ENCODE measurements at regions not wholly inside any gene's neighbourhood (a gene's known extent, or its start where the extent isn't known, plus 50 kb on each side); places are given as distances from the start of the nearest gene placed in this dataset.

DNA sequence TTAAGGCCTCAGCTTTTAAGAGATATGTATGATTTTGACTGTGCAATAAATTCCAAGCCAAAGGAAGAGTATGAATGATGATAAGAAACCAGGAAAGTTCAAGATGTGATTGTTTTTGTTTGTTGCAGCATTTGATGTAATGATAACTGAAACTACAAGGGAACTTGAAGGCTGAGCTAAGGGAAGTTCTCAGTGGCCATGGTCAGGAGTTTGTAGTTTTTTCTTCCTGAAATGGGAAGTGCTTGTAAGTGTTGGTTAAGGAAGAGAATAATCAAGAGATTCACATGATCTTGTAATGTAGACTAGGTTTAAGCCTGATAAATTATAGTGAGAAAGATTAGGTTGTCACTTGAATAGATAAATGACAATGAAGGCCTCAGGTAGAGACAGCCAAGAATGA lies 53.4 kb downstream of the PTCHD4 start:
- Mint-ChIP-seq H3K4me1 (no peaks in the 10 kb centered on the region), H3K4me3 (no peak overlapping the region), H3K9me3 (no peaks in the 10 kb centered on the region), H3K36me3 (no peaks in the 10 kb centered on the region), H3K27ac (no peak overlapping the region), H3K27me3 (no peaks in the 10 kb centered on the region)
- CTCF ChIA-PET = no interaction called here
- DNase-seq = no peak

DNA sequence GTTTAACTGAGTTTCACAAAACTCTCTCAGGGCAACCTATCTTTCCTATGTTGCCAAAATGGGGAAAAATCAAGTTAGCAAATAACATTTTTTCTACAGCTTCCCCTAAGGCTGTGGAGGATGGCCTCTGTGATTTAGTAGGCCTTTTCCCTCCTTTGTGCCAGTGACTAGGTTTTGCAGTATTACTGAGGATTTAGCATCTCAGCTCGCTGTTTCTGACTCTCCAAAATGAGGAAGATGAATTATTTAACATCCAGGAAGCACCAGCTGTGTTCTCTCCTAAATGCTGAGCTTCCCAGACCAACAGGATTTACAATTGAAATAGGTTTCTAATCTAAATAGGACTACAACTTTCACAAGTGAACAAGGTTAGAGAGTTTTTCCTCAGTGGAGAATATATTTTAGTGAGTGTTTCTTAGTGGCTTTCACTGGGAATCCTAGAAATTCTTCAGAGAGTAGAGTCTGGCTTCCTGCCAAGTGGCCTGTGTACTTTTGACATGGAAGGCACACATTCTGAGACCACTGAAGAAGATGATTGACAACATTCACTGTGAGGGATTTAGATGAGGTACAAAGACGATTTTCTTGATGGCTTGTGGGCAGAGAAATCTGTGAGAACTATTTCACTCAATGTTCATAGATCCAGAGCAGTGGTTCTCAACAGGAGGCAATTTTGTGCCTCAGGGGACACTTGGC lies 62.4 kb downstream of the PTCHD4 start:
- H3K9me3 Mint-ChIP-seq = no peaks in the 10 kb centered on the region
- no peaks in the 10 kb centered on the region for H3K27me3 Mint-ChIP-seq
- CTCF ChIA-PET = no interaction called here
- no peaks in the 10 kb centered on the region for H3K36me3 Mint-ChIP-seq
- no peak for DNase-seq
- H3K4me3 Mint-ChIP-seq = no peak overlapping the region
- H3K4me1 Mint-ChIP-seq = no peaks in the 10 kb centered on the region
- H3K27ac Mint-ChIP-seq = no peak overlapping the region

DNA sequence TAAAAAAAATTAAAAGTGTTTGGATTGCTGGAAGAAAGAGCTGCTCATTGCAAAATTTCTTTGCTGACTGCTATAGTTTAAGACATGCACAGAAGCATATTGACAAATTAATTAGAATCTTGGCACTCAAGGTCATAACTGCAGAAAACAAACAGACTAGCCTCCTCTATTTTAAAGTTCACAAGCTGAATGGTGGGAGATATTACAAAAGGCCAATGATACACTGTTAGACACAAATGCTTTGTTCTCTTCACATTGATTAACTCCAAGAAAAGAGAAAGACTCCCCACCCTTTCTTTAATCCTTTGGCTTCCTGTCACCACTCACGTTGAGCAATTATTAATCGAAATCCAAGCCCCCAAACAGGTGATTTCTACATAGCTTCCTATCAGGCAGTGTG lies 69.1 kb downstream of the PTCHD4 start:
- Mint-ChIP-seq H3K36me3 (no peaks in the 10 kb centered on the region), H3K27me3 (no peaks in the 10 kb centered on the region), H3K4me3 (no peak overlapping the region), H3K9me3 (no peaks in the 10 kb centered on the region), H3K4me1 (no peaks in the 10 kb centered on the region), H3K27ac (no peak overlapping the region)
- CTCF ChIA-PET = no interaction called here
- DNase-seq = no peak

- H3K36me3 Mint-ChIP-seq = no peaks in the 10 kb centered on the region
- CTCF ChIA-PET = no interaction called here
- no peak overlapping the region for H3K4me3 Mint-ChIP-seq
- no peaks in the 10 kb centered on the region for H3K27me3 Mint-ChIP-seq
- DNase-seq = no peak
- no peaks in the 10 kb centered on the region for H3K9me3 Mint-ChIP-seq
- H3K27ac Mint-ChIP-seq = no peak overlapping the region
- no peaks in the 10 kb centered on the region for H3K4me1 Mint-ChIP-seq
Observed at GRCh38 chr6:48037946-48038345, 73.1 kb downstream of the PTCHD4 start.

DNA sequence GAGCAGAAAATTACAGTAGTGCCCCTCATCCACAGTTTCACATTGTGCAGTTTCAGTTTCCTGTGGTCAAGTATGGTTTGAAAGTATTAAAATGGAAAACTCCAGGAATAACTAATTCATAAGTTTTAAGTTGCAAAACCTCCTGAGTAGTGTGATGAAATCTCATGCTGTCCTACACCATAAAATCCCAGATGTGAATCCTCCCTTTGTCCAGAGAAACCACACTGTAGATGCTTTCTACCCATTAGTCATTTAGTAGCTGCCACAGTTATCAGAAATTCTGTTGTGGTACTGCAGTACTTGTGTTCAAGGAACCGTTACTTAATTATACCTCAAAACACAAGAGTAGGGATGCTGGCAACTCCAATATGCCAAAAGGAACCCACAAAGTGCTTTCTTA lies 74.7 kb downstream of the PTCHD4 start:
- CTCF ChIA-PET = no interaction called here
- no peak for DNase-seq
- Mint-ChIP-seq H3K9me3 (no peaks in the 10 kb centered on the region), H3K4me3 (no peak overlapping the region), H3K27me3 (no peaks in the 10 kb centered on the region), H3K27ac (no peak overlapping the region), H3K36me3 (no peaks in the 10 kb centered on the region), H3K4me1 (no peaks in the 10 kb centered on the region)

- CTCF ChIA-PET = no interaction called here
Observed at GRCh38 chr6:48032151-48032550, 78.8 kb downstream of the PTCHD4 start.

DNA sequence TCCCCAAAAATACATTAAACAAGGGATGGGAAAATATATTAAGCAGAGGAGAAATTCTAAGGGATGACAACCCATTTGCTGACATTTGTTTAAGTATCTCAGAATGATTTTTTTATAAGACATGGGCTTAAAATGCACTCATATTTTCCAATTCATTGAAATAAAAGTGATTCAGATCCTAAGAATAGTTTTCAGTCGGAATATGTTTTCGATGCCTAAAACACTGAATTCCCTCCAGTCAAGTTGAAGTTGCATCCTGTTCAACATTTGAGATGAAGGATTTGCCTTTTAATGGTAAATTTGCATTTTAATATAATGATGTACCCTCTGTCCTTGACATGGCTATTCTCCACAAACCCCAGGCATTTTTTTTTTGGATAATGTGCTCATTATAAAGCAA lies 79.3 kb downstream of the PTCHD4 start:
- peaks cover 7% of the 10 kb centered on the region for H3K4me1 Mint-ChIP-seq
- H3K27me3 Mint-ChIP-seq = no peaks in the 10 kb centered on the region
- no peak overlapping the region for H3K27ac Mint-ChIP-seq
- CTCF ChIA-PET = no interaction called here
- no peak overlapping the region for H3K4me3 Mint-ChIP-seq
- no peak for DNase-seq
- H3K9me3 Mint-ChIP-seq = no peaks in the 10 kb centered on the region
- H3K36me3 Mint-ChIP-seq = no peaks in the 10 kb centered on the region

More at GRCh38 chr6:48032151-48032550, 78.8 kb downstream of the PTCHD4 start:
- H3K4me1 Mint-ChIP-seq = peaks cover 7% of the 10 kb centered on the region
- no peaks in the 10 kb centered on the region for H3K9me3 Mint-ChIP-seq
- no peaks in the 10 kb centered on the region for H3K36me3 Mint-ChIP-seq
- H3K4me3 Mint-ChIP-seq = no peak overlapping the region
- H3K27ac Mint-ChIP-seq = no peak overlapping the region
- no peak for DNase-seq
- no peaks in the 10 kb centered on the region for H3K27me3 Mint-ChIP-seq

GRCh38 chr6:48027704-48028435 lies 83.1 kb downstream of the PTCHD4 start:
- no peaks in the 10 kb centered on the region for H3K36me3 Mint-ChIP-seq
- no peaks in the 10 kb centered on the region for H3K9me3 Mint-ChIP-seq
- DNase-seq = no peak
- H3K27me3 Mint-ChIP-seq = peaks cover 8% of the 10 kb centered on the region
- CTCF ChIA-PET = no interaction called here
- no peak overlapping the region for H3K27ac Mint-ChIP-seq
- peaks cover 7% of the 10 kb centered on the region for H3K4me1 Mint-ChIP-seq
- H3K4me3 Mint-ChIP-seq = no peak overlapping the region

GRCh38 chr6:48024956-48025355 lies 86.0 kb downstream of the PTCHD4 start:
- Mint-ChIP-seq H3K4me1 (peaks cover 7% of the 10 kb centered on the region), H3K36me3 (no peaks in the 10 kb centered on the region), H3K9me3 (no peaks in the 10 kb centered on the region), H3K27me3 (peaks cover 8% of the 10 kb centered on the region), H3K27ac (no peak overlapping the region), H3K4me3 (no peak overlapping the region)
- DNase-seq = no peak
- CTCF ChIA-PET = no interaction called here

GRCh38 chr6:48021904-48022303 lies 89.1 kb downstream of the PTCHD4 start:
- CTCF ChIA-PET = no interaction called here
- H3K27me3 Mint-ChIP-seq = peaks cover 8% of the 10 kb centered on the region
- H3K4me1 Mint-ChIP-seq = no peaks in the 10 kb centered on the region
- no peak for DNase-seq
- H3K36me3 Mint-ChIP-seq = no peaks in the 10 kb centered on the region
- no peaks in the 10 kb centered on the region for H3K9me3 Mint-ChIP-seq
- H3K27ac Mint-ChIP-seq = no peak overlapping the region
- H3K4me3 Mint-ChIP-seq = no peak overlapping the region

- no peak for DNase-seq
- Mint-ChIP-seq H3K27ac (no peak overlapping the region), H3K4me3 (no peak overlapping the region), H3K9me3 (no peaks in the 10 kb centered on the region), H3K27me3 (no peaks in the 10 kb centered on the region), H3K4me1 (no peaks in the 10 kb centered on the region), H3K36me3 (no peaks in the 10 kb centered on the region)
- CTCF ChIA-PET = no interaction called here
Observed at GRCh38 chr6:48016020-48016755, 94.8 kb downstream of the PTCHD4 start.

GRCh38 chr6:47992809-47993208 lies 118.2 kb downstream of the PTCHD4 start:
- Mint-ChIP-seq H3K27ac (no peak overlapping the region), H3K36me3 (no peaks in the 10 kb centered on the region), H3K4me1 (no peaks in the 10 kb centered on the region), H3K9me3 (no peaks in the 10 kb centered on the region), H3K27me3 (no peaks in the 10 kb centered on the region), H3K4me3 (no peak overlapping the region)
- DNase-seq = no peak
- CTCF ChIA-PET = interaction anchor here (0.6 kb wide), 1 partner anchor 87 kb away, joined by 3 read pairs; no protein-coding TSS in a partner anchor

DNA sequence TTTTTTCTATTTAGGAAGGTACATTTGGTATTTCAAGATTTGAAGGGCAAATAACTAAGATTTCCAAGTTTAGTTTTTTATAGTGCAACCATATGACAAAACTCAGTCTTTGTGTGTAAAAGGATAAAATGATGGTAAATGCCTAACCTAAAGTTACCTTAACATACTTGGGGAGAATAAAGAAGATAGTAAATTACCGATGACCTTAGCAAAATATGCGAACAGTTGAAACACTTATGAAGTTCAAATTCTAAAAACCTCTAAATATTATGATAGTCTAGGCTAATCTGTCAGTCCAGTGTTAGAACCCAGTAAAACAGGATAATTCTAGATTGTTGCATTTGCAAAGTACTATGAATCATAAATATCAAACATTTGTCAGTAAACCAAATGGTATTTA lies 127.5 kb downstream of the PTCHD4 start:
- Mint-ChIP-seq H3K4me1 (no peaks in the 10 kb centered on the region), H3K36me3 (no peaks in the 10 kb centered on the region), H3K4me3 (no peak overlapping the region), H3K9me3 (no peaks in the 10 kb centered on the region), H3K27me3 (no peaks in the 10 kb centered on the region), H3K27ac (no peak overlapping the region)
- CTCF ChIA-PET = no interaction called here
- no peak for DNase-seq

- Mint-ChIP-seq H3K4me3 (no peak overlapping the region), H3K27ac (no peak overlapping the region), H3K27me3 (no peaks in the 10 kb centered on the region), H3K9me3 (no peaks in the 10 kb centered on the region), H3K36me3 (no peaks in the 10 kb centered on the region), H3K4me1 (no peaks in the 10 kb centered on the region)
- no peak for DNase-seq
- CTCF ChIA-PET = no interaction called here
Observed at GRCh38 chr6:47977314-47977713, 133.7 kb downstream of the PTCHD4 start.

DNA sequence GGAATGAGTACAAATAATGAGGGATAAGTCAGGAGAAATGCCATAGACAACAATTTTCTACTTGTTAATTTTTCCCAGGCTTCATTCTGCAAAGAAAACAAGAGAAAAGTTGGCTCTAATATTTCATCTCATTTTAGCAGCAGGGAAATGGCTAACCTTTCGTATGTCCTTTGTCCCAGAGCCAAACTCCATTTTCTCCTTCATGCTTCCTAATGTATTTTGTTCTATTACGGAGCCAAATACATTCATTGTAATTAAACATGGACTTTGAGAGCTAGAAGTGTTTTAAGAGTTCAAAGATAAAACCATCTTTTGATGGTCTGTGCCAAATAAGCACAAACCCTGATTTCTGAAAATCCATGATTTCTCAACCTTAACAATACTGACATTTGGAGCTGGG lies 136.9 kb downstream of the PTCHD4 start:
- H3K4me3 Mint-ChIP-seq = no peak overlapping the region
- CTCF ChIA-PET = no interaction called here
- no peaks in the 10 kb centered on the region for H3K9me3 Mint-ChIP-seq
- DNase-seq = no peak
- H3K27me3 Mint-ChIP-seq = no peaks in the 10 kb centered on the region
- H3K27ac Mint-ChIP-seq = no peak overlapping the region
- H3K36me3 Mint-ChIP-seq = no peaks in the 10 kb centered on the region
- no peaks in the 10 kb centered on the region for H3K4me1 Mint-ChIP-seq

All from activated naive CD4-positive, alpha-beta T cell treated with anti-CD3 and anti-CD28 coated beads, Interleukin-2, amount 10 ng/mL, durations not matched to agents 7 days and 5 days (primary cell).